NCI-H524 (cell line): ENCODE measurements at regions not wholly inside any gene's neighbourhood (a gene's known extent, or its start where the extent isn't known, plus 50 kb on each side); places are given as distances from the start of the nearest gene placed in this dataset.

Experiments used
- DNase-seq, 2 experiments: peaks; one replicate each; lab custom pipeline; 2025; lab: John Stamatoyannopoulos, UW

- DNase-seq, result no peak
Observed at GRCh38 chr2:54392555-54393324, 63.4 kb upstream of the SPTBN1 start.

- DNase-seq, result no peak
Observed at GRCh38 chr2:54394392-54394791, 61.7 kb upstream of the SPTBN1 start.

- no peak for DNase-seq
Observed at GRCh38 chr2:54396107-54396506, 60.0 kb upstream of the SPTBN1 start.

GRCh38 chr2:54396798-54397197 is 59.3 kb upstream of the SPTBN1 start:
- DNase-seq, result no peak

GRCh38 chr2:54397426-54397825 is 58.7 kb upstream of the SPTBN1 start:
- no peak for DNase-seq

- no peak for DNase-seq
Observed at GRCh38 chr2:54401554-54401953, 54.6 kb upstream of the SPTBN1 start.

GRCh38 chr2:54402350-54402749 is 53.8 kb upstream of the SPTBN1 start:
- no peak for DNase-seq

- DNase-seq, result no peak
Observed at GRCh38 chr2:54403512-54404238, 52.5 kb upstream of the SPTBN1 start.

GRCh38 chr2:54404270-54404669 is 51.9 kb upstream of the SPTBN1 start:
- no peak for DNase-seq

- DNase-seq, result no peak
Observed at GRCh38 chr2:54406031-54406430, 50.1 kb upstream of the SPTBN1 start.
